Body of pancreas (tissue), 4 donors: ENCODE measurements at regions not wholly inside any gene's neighbourhood (a gene's known extent, or its start where the extent isn't known, plus 50 kb on each side); places are given as distances from the start of the nearest gene placed in this dataset.

ENCODE experiments used
- POLR2A ChIP-seq, 3 donors: fragments of 450-650 bp; IDR thresholded peaks; one replicate each; pipeline ENCODE4 v1.6.1; 2016; ENCODE audit warnings: antibody characterized with exemption in 3 of 3, mild to moderate bottlenecking in 2 of 3
- TF ChIP-seq, protein P1 (sequence below), 7 experiments: fragments of 450-650 bp in 4 of 7; fragments of 200-600 bp in 3 of 7; sonication (generic) in 3 of 7; IDR thresholded peaks; one replicate each; pipeline ENCODE4 v1.5.1; 2016 to 2019; ENCODE audit warnings: antibody characterized with exemption in 7 of 7

DNA sequence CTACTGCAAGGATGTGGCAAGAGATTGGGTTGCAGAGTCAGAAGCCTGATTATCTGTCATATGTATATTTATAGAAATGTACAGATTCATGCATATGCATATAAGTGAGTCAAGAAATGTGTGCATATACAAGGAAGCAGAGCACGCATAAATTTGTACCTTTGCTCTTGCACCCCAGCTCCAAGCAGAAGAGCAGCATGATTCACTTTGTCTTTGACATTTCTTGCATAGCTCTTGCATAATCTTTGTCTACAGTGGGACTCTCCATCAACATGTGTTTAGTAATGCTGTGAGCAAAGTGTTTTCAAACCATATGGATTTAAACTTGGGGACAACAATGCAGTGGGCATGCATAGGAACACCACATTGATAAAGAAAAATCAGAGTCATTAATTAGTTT is 330.7 kb upstream of the DCN start:
- no peak for TF ChIP-seq POLR2A (IDR thresholded peaks at IDR 0.05)
- TF ChIP-seq, protein P1, sequence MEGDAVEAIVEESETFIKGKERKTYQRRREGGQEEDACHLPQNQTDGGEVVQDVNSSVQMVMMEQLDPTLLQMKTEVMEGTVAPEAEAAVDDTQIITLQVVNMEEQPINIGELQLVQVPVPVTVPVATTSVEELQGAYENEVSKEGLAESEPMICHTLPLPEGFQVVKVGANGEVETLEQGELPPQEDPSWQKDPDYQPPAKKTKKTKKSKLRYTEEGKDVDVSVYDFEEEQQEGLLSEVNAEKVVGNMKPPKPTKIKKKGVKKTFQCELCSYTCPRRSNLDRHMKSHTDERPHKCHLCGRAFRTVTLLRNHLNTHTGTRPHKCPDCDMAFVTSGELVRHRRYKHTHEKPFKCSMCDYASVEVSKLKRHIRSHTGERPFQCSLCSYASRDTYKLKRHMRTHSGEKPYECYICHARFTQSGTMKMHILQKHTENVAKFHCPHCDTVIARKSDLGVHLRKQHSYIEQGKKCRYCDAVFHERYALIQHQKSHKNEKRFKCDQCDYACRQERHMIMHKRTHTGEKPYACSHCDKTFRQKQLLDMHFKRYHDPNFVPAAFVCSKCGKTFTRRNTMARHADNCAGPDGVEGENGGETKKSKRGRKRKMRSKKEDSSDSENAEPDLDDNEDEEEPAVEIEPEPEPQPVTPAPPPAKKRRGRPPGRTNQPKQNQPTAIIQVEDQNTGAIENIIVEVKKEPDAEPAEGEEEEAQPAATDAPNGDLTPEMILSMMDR (IDR thresholded peaks at IDR 0.05): no peak
